Inflammatory macrophage treated with lipopolysaccharide for 4 hours (primary cell): ENCODE measurements at regions not wholly inside any gene's neighbourhood (a gene's known extent, or its start where the extent isn't known, plus 50 kb on each side); places are given as distances from the start of the nearest gene placed in this dataset.
"Not testable (repeated sequence)": the region's sequence is repeated elsewhere in the genome, so short reads cannot be mapped to it uniquely, and the experiment has no call there.

Experiments used
- DNase-seq: peaks from one replicate; pipeline ENCODE4 v3.0.0-alpha.2; 2020

- DNase-seq: no peak
These were observed 548.1 kb upstream of the C9orf72 start for GRCh38 chr9:28121366-28121765.

- no peak for DNase-seq
These were observed 551.6 kb upstream of the C9orf72 start for GRCh38 chr9:28124917-28125316.

GRCh38 chr9:28127101-28127500 is 553.8 kb upstream of the C9orf72 start:
- no peak for DNase-seq

GRCh38 chr9:28134446-28134976 is 561.2 kb upstream of the C9orf72 start:
- DNase-seq: no peak

- DNase-seq: no peak
These were observed 562.3 kb upstream of the C9orf72 start for GRCh38 chr9:28135549-28135948.

GRCh38 chr9:28136113-28136512 is 562.8 kb upstream of the C9orf72 start:
- DNase-seq: no peak

- not testable (repeated sequence) for DNase-seq
These were observed 574.1 kb upstream of the C9orf72 start for GRCh38 chr9:28147430-28147829.

- DNase-seq: not testable (repeated sequence)
These were observed 574.8 kb upstream of the C9orf72 start for GRCh38 chr9:28147923-28148597.

GRCh38 chr9:28149361-28150050 is 576.2 kb upstream of the C9orf72 start:
- DNase-seq: not testable (repeated sequence)

- no peak for DNase-seq
These were observed 581.8 kb upstream of the C9orf72 start for GRCh38 chr9:28155067-28155466.

- no peak for DNase-seq
These were observed 582.4 kb upstream of the C9orf72 start for GRCh38 chr9:28155671-28156070.

- no peak for DNase-seq
These were observed 585.2 kb upstream of the C9orf72 start for GRCh38 chr9:28158451-28158850.

- no peak for DNase-seq
These were observed 590.3 kb upstream of the C9orf72 start for GRCh38 chr9:28163619-28164018.

GRCh38 chr9:28166179-28166578 is 592.9 kb upstream of the C9orf72 start:
- DNase-seq: no peak

GRCh38 chr9:28177142-28177541 is 603.9 kb upstream of the C9orf72 start:
- DNase-seq: no peak

GRCh38 chr9:28177925-28178324 is 604.6 kb upstream of the C9orf72 start:
- no peak for DNase-seq

- no peak for DNase-seq
These were observed 606.6 kb upstream of the C9orf72 start for GRCh38 chr9:28179893-28180292.

- no peak for DNase-seq
These were observed 617.7 kb upstream of the C9orf72 start for GRCh38 chr9:28190981-28191380.

GRCh38 chr9:28197653-28198052 is 624.4 kb upstream of the C9orf72 start:
- DNase-seq: no peak

- no peak for DNase-seq
These were observed 629.8 kb upstream of the C9orf72 start for GRCh38 chr9:28203036-28203435.

- DNase-seq: no peak
These were observed 633.0 kb upstream of the C9orf72 start for GRCh38 chr9:28206280-28206679.

GRCh38 chr9:28207657-28208056 is 634.4 kb upstream of the C9orf72 start:
- DNase-seq: no peak

GRCh38 chr9:28209130-28209529 is 635.8 kb upstream of the C9orf72 start:
- no peak for DNase-seq

GRCh38 chr9:28212979-28213378 is 639.7 kb upstream of the C9orf72 start:
- DNase-seq: no peak
